HCT116 (cell line): ENCODE measurements at regions not wholly inside any gene's neighbourhood (a gene's known extent, or its start where the extent isn't known, plus 50 kb on each side); places are given as distances from the start of the nearest gene placed in this dataset.

ENCODE experiments used
- CEBPB ChIP-seq: IDR thresholded peaks from 2 replicates; pipeline ENCODE4 v1.6.1; 2012; ENCODE audit warnings: low read depth
- CTCF ChIP-seq, 3 experiments: fragments of 200-600 bp in 1 of 3; sonication (generic) in 1 of 3; IDR thresholded peaks in 2 of 3; conservative IDR thresholded peaks in 1 of 3; 2 replicates each; pipeline ENCODE4 v1.5.1; 2012 to 2017; ENCODE audit warnings: low read depth in 2 of 3, low read length in 2 of 3, antibody characterized with exemption in 1 of 3, borderline replicate concordance in 1 of 3, control low read depth in 1 of 3, mild to moderate bottlenecking in 1 of 3, mixed read lengths in 1 of 3, mixed run types in 1 of 3, moderate library complexity in 1 of 3; ENCODE audit not compliant: insufficient read depth in 1 of 3
- EGR1 ChIP-seq: IDR thresholded peaks from 2 replicates; pipeline ENCODE4 v1.6.1; 2012; ENCODE audit warnings: low read depth
- EZH2 ChIP-seq: fragments of 200-600 bp; sonication (generic); IDR thresholded peaks from 2 replicates; pipeline ENCODE4 v1.6.1; 2017; ENCODE audit warnings: antibody characterized with exemption, mixed run types
- EZH2phosphoT487 ChIP-seq: fragments of 200-600 bp; IDR thresholded peaks from 2 replicates; pipeline ENCODE4 v1.6.1; 2018; ENCODE audit warnings: antibody characterized with exemption, borderline replicate concordance
- JUND ChIP-seq: IDR thresholded peaks from 2 replicates; pipeline ENCODE4 v1.6.1; 2012
- POLR2A ChIP-seq: IDR thresholded peaks from 2 replicates; pipeline ENCODE4 v1.7.0; 2011; ENCODE audit warnings: borderline replicate concordance; ENCODE audit not compliant: insufficient read depth, insufficient read length; ENCODE audit errors: extremely low read depth
- POLR2AphosphoS5 ChIP-seq: IDR thresholded peaks from 2 replicates; pipeline ENCODE4 v1.6.1; 2011; ENCODE audit warnings: mild to moderate bottlenecking, low read depth, low read length, moderate library complexity
- RAD21 ChIP-seq: IDR thresholded peaks from 2 replicates; pipeline ENCODE4 v1.6.1; 2012; ENCODE audit warnings: low read depth, mild to moderate bottlenecking
- REST ChIP-seq: IDR thresholded peaks from 2 replicates; pipeline ENCODE4 v1.6.1; 2012; ENCODE audit warnings: low read depth
- SIN3A ChIP-seq: IDR thresholded peaks from 2 replicates; pipeline ENCODE4 v1.6.1; 2012; ENCODE audit warnings: low read depth
- SP1 ChIP-seq: IDR thresholded peaks from 2 replicates; pipeline ENCODE4 v1.6.1; 2012; ENCODE audit warnings: low read depth
- SRF ChIP-seq: IDR thresholded peaks from 2 replicates; pipeline ENCODE4 v1.6.1; 2012; ENCODE audit warnings: low read depth
- ZFX ChIP-seq: fragments of 450-650 bp; IDR thresholded peaks from 2 replicates; pipeline ENCODE4 v1.6.1; 2017

- no peak for TF ChIP-seq EZH2
- no peak for TF ChIP-seq CTCF (IDR thresholded peaks at IDR 0.05 in 2 of 3, conservative IDR thresholded peaks at IDR 0.05 in 1 of 3; ENCODE audit: borderline replicate concordance in 1 of 3, insufficient read depth in 1 of 3, low read depth in 2 of 3, low read length in 2 of 3)
- no peak for TF ChIP-seq REST
- no peak for TF ChIP-seq SRF
- no peak for TF ChIP-seq JUND
- TF ChIP-seq POLR2AphosphoS5: no peak
- no peak for TF ChIP-seq RAD21
- TF ChIP-seq EZH2phosphoT487: no peak
- no peak for TF ChIP-seq POLR2A
- no peak for TF ChIP-seq EGR1
- no peak for TF ChIP-seq CEBPB
- no peak for TF ChIP-seq SIN3A
- no peak for TF ChIP-seq ZFX
- no peak for TF ChIP-seq SP1
These were observed 114.0 kb upstream of the KRAS start for GRCh38 chr12:25364529-25365339.
